ENCODE measurements at regions not wholly inside any gene's neighbourhood (a gene's known extent, or its start where the extent isn't known, plus 50 kb on each side); places are given as distances from the start of the nearest gene placed in this dataset.

- intact Hi-C loops (cut with DNase I), result no loop called here
- no peak overlapping the region for H3K9ac ChIP-seq (ENCODE audit: low read depth in 2 of 2, low read length in 2 of 2)
- H3K27ac ChIP-seq, result no peak overlapping the region
- DNase-seq, result no peak
- H3K36me3 ChIP-seq, result no peaks in the 10 kb centered on the region
- no peak overlapping the region for H3K4me3 ChIP-seq
- H3K4me1 ChIP-seq, result no peaks in the 10 kb centered on the region
- H3K9me3 ChIP-seq, result no peaks in the 10 kb centered on the region
- no peaks in the 10 kb centered on the region for H3K27me3 ChIP-seq
- TF ChIP-seq CTCF (IDR thresholded peaks at IDR 0.05), result no peak
These were observed 54.6 kb upstream of the LEF1 start for GRCh38 chr4:108223313-108223712.

GRCh38 chr4:108219998-108220397 lies 51.3 kb upstream of the LEF1 start:
- intact Hi-C loops (cut with DNase I), result no loop called here
- no peak overlapping the region for H3K9ac ChIP-seq (ENCODE audit: low read depth in 2 of 2, low read length in 2 of 2)
- H3K36me3 ChIP-seq, result no peaks in the 10 kb centered on the region
- no peak overlapping the region for H3K4me3 ChIP-seq
- H3K9me3 ChIP-seq, result no peaks in the 10 kb centered on the region
- TF ChIP-seq CTCF (IDR thresholded peaks at IDR 0.05), result no peak
- H3K27me3 ChIP-seq, result no peaks in the 10 kb centered on the region
- no peak overlapping the region for H3K27ac ChIP-seq
- no peak for DNase-seq
- no peaks in the 10 kb centered on the region for H3K4me1 ChIP-seq

Measured in colonic mucosa (tissue), 4 donors.